EH (cell line): ENCODE measurements at regions not wholly inside any gene's neighbourhood (a gene's known extent, or its start where the extent isn't known, plus 50 kb on each side); places are given as distances from the start of the nearest gene placed in this dataset.

Source experiments
- DNase-seq: peaks from one replicate; pipeline ENCODE4 v3.0.0-alpha.2; 2015; ENCODE audit warnings: low read depth

DNA sequence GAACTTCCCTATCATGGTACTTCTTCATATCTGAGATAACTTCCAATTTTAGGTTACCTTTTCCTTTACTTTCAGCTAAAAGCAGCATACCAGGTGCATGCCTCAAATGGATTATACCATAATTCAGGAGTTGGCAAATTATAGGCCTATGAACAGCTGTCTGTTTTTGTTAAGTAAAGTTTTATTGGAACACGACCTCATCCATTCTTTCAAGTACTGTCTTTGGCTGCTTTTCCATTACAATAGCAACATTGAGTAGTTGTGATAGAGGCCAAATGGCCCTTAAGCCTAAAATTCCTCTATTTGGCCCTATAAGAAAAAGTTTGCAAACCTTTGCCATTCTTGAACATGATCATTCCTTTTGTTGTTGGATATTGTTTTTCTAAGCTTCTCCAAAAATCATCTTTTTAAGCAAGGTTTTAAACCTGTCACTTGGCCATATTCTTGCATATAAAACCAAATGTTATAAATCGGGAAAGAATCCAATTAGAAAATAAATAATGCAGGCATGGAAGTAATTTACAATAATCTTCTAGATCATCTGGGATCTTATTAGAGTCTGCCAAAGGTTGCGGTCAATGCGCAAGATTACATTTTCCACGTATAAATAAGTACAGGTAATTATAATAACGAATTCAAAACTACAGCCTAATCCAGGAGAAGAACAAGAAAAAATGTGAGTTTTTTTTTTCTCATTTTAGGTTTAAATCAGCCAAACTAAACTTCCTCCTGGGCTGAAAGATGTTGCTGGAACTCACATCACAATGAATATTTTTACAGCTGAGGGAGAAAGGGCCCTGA lies 226.5 kb upstream of the ANKRD55 start:
- no peak for DNase-seq

DNA sequence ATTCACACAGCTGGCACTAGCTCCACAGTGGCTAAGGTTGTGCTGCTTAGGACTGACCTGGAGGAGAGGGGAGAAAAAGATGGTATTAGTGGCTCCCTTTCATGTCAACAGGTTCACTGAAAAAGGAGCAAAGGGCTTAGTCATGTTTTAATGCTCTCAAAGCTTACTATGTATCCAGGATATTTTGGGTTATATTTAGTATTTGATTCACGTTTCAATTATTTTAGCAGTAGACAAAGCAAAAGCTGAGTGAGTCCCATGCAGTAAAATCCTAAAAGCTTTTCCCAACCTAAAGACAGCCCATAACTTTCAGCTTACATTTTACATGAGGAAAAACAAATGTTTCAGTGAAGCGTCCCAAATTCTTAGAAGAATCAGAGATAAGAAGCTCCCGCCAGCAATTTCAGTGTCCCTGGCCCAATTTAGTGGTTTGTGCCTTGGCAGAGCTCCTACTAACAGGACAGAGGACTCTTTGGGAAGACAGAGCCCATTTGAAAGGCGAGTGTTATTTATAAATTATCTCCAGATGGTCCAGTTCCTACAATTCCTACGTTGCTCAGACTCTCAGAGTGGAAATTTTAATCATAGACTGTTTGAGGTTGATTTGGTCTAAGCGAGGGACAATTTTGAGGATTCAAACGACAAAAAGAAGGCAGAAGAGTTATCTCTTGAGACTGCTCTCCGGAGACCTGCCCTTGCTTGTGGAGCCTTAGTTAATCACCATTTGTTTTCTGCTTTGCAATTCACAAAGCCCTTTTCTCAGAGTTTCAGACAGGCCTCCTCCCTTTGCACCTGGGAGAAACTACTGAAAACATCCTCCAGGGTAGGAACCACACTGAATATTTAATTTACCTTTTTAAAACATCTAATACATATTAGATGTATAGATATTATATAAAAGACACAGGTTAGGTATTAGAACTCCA lies 225.0 kb upstream of the ANKRD55 start:
- DNase-seq = peak; percentile 95

DNA sequence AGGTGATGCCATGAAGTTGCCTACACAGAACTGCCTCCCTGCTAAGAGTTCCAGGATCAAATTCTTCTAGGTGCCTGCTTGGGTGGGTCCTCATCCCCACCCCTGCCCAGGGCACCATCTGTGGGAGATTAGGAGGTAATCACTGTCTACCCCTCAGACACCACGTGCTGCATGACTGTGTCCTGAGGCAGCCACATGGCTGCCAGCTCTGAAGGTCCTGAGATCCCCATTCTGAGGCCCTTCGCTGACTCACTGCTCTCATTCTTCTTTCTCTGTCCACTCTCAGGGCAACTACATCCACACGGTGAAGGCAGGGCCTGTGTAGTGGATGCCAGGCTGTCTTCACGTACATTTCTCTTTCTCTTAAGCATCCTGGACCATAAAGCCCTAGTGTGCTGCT lies 222.9 kb upstream of the ANKRD55 start:
- DNase-seq = peak; percentile 86

GRCh38 chr5:56455417-56455816 lies 222.3 kb upstream of the ANKRD55 start:
- no peak for DNase-seq

DNA sequence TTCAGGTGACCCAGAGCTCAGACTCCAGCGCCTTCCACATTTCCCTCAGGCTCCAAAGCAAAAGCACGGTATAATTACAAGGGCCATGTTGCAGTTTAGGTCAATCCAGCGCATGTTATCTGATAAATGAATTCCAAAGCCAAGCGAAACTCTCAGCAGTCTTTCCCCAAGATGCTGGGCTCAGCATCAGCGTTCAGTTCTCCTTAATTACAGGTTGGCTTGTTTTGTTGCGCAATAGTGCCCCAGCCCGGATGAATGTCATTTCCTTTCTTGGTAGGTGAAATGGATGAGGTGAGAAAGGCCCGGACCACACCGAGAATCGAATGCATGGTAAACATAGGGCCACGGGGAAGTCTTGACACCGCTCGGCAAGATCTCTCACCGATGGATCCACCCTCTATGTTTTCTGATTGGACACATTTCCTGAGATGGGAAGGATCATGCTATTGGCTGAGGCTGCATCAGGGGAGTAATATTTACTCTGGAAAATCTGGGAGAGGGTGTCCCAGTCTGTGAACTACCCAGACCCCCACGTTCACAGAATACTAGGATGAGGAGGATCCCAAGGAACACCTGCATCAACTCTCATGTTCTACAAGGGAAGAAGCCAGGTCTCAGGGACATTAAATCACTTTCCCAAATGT lies 221.2 kb upstream of the ANKRD55 start:
- DNase-seq = no peak

GRCh38 chr5:56451742-56452141 lies 218.6 kb upstream of the ANKRD55 start:
- no peak for DNase-seq

DNA sequence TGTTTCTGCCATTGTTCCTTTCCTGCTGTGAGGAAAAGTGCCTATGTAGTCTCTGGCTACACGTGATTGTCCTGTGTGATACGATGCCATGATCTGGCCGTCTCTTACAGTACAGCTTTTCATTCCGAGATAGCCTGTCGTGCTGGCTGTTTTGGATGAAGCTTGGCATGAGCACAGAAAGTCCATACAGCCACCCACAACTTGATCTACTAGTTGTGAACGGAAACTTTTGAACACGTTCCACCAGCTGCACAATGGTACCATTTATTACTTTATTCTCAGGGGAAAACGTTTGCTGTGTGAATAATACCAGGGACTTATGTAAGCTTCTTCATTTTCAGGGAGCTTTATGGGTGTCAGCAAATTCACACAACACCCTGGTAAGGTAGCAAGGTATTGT lies 217.6 kb upstream of the ANKRD55 start:
- DNase-seq = no peak

- peak; percentile 15 for DNase-seq
These were observed 216.0 kb upstream of the ANKRD55 start for GRCh38 chr5:56449071-56449640.

DNA sequence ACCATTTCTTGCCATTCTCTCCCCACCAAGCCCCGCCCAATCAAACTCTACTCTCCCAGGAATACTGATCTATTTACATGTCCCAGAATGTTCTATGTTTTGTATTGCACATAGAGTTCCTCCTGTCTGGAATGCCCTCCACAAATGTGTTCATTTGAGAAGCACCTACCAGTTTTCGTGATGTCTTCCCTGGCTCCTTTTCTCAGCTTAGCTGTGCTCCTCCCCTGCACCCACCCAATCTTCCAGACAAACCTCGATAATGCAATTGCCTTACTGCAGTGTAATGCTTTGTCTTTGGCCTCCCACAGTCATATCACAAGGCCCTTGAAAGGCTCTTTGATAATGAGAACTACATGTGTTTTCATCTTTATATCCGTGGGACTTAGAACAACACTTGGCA lies 214.5 kb upstream of the ANKRD55 start:
- no peak for DNase-seq

GRCh38 chr5:56447232-56447631 lies 214.1 kb upstream of the ANKRD55 start:
- DNase-seq = peak; percentile 70

DNA sequence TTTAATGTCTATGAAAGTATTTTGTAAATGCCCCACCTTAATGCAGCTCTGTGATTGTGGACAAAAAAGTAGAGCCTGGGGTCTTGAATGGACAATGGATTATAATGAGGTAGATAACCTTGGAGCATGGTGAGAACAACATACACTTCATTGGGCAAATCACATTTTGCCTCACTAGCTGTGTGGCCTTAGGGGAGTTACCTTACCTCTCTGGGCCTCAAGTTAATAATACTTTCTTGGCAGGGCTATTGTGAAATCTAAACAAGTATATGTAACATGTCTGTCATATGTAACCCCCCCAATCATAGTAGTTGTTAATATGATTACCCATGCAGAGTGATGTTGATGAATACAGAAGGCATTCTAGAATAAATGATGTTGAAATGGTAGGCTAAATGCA lies 213.6 kb upstream of the ANKRD55 start:
- no peak for DNase-seq

DNA sequence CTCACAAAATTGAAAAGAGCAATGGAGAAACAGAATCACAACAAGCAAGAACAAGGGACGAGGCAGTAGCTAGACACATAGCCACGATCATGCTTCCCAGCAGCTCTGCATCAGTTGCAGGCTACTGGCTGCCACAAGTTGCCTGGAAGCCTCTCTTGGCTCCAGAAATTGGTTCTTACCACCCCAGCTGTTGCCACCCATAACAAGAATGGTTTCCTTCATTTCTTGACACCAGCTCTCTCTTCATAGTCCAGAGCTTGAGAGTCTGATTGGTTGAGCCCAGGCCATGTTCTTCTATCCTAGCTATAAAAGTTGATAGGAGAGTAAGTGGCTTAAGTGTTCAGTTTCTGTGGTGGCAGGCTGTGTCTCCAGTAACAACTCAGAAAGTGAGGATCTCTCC lies 210.7 kb upstream of the ANKRD55 start:
- DNase-seq = no peak

- peak; percentile 90 for DNase-seq
These were observed 208.0 kb upstream of the ANKRD55 start for GRCh38 chr5:56440871-56441740.

DNA sequence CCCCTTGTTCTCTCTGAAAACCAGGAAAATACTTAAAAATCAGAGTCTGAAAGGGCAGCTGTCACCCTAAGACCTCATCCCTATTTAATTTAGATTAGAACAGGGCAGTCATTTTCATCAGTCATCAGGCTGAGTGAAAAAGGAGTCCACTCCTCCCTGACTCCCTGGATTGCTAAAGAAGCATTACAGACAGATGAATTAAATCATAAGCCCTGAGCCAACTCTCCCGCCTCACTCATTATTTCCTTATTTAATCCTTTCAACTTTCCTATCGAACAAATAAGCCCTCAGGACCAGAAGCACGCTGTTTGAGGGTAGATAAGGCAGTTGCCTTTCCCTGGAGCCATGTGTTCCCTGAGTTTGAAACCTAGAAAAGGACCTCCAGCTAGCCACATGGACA lies 201.9 kb upstream of the ANKRD55 start:
- no peak for DNase-seq

- DNase-seq = peak; percentile 54
These were observed 200.0 kb upstream of the ANKRD55 start for GRCh38 chr5:56433039-56433617.

GRCh38 chr5:56432321-56432720 lies 199.2 kb upstream of the ANKRD55 start:
- DNase-seq = peak; percentile 61

GRCh38 chr5:56430422-56430821 lies 197.3 kb upstream of the ANKRD55 start:
- DNase-seq = peak; percentile 15

- no peak for DNase-seq
These were observed 196.0 kb upstream of the ANKRD55 start for GRCh38 chr5:56429110-56429561.

DNA sequence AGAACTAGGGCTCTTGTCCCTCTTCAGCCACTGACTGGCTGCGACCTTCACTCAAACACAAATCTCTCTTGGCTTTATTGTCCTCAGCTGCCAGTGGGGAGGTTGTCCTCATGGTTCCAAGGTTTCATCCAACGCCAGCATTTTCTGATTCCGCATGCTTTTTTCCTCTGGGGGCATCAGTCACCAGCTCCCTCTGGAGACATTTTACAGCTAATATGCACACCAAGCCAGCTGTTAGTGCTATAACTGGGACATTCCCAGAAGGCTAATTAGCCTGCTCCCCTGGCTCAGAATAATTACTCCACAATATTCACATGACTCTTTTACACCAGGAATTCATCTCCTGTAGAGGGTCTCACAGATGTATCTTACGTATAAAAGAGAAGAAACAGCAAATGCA lies 193.6 kb upstream of the ANKRD55 start:
- DNase-seq = no peak

DNA sequence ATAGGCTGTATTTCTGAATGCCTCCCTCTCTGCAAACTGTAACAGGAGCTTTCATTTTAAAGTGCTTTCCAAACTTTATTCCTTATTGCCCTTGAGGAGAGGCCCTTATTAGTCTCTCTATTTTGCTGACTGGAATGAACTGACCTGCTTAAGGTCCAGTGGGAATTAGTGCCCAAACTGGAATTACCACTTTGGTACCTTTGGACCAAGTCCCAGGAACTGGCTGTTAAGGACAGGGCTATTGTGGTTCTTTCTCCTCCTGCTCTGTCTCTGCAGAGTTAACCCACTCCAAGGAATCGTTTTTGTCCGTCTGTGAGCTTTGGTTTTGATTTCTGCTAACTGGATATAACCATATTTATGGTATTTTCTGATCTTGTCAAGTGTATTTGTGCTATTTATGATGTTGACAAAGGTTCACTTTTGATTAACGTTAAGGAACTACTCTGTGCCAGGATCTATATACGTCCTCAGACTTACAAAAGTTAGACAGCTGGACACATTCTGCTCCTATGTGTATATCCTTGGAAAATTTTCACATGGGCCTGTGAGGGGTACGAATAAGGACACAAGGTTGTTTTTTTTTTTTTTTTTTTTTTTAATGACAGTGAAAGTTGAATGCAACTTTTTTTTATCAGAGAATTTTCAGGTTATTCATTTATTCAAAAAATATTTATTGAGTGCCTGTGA lies 189.1 kb upstream of the ANKRD55 start:
- no peak for DNase-seq
